Prostate gland (tissue), 2 donors: ENCODE measurements at regions not wholly inside any gene's neighbourhood (a gene's known extent, or its start where the extent isn't known, plus 50 kb on each side); places are given as distances from the start of the nearest gene placed in this dataset.

ENCODE experiments used
- POLR2AphosphoS5 ChIP-seq: sonication (generic); formaldehyde crosslinking; IDR thresholded peaks from one replicate; pipeline ENCODE4 v1.6.1; 2017; ENCODE audit warnings: antibody characterized with exemption
- TF ChIP-seq, protein P1 (sequence below), 4 experiments: fragments of 200-600 bp in 2 of 4; fragments of 450-650 bp in 2 of 4; sonication (generic) in 2 of 4; IDR thresholded peaks; 1 replicate in 3 of 4; 2 replicates in 1 of 4; pipeline ENCODE4 v1.5.1; 2016 to 2019; ENCODE audit warnings: antibody characterized with exemption in 4 of 4, mild to moderate bottlenecking in 2 of 4, moderate library complexity in 2 of 4

DNA sequence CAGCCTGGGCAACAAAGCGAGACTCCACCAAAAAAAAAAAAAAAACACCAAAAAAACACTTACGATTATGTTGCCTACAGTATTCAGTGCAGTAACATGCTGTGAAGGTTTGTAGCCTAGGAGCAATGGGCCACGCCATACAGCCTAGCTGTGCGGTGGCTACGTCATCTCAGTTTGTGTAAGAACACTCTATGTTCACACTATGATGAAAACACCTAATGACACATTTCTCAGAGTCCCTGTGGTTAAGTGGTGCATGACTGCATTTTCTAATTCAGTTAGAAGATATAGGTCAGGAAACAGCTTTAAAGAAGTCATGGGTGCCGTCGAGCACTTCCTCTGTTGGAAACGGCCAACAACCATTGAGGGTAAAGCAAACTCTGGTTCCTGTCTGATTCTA, 75.7 kb upstream of the ANO1 start:
- no peak for TF ChIP-seq POLR2AphosphoS5
- TF ChIP-seq, protein P1, sequence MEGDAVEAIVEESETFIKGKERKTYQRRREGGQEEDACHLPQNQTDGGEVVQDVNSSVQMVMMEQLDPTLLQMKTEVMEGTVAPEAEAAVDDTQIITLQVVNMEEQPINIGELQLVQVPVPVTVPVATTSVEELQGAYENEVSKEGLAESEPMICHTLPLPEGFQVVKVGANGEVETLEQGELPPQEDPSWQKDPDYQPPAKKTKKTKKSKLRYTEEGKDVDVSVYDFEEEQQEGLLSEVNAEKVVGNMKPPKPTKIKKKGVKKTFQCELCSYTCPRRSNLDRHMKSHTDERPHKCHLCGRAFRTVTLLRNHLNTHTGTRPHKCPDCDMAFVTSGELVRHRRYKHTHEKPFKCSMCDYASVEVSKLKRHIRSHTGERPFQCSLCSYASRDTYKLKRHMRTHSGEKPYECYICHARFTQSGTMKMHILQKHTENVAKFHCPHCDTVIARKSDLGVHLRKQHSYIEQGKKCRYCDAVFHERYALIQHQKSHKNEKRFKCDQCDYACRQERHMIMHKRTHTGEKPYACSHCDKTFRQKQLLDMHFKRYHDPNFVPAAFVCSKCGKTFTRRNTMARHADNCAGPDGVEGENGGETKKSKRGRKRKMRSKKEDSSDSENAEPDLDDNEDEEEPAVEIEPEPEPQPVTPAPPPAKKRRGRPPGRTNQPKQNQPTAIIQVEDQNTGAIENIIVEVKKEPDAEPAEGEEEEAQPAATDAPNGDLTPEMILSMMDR (IDR thresholded peaks at IDR 0.05): no peak
